HCT116 (cell line): ENCODE measurements at regions not wholly inside any gene's neighbourhood (a gene's known extent, or its start where the extent isn't known, plus 50 kb on each side); places are given as distances from the start of the nearest gene placed in this dataset.

ENCODE experiments used
- ATAC-seq: fragments of 200-7000 bp; cut with Tn5 transposase; 2 replicates; pipeline ENCODE4 v1.9.1; 2020; ENCODE audit warnings: mild to moderate bottlenecking, moderate library complexity
- BruUV-seq: library from RNA; stranded (reverse); fragments of 400-500 nt; replicated peaks from 2 replicates; lab custom pipeline; 2021; lab: Mats Ljungman, UMichigan
- CTCF ChIA-PET: fragments of 300-600 bp; sonication (Branson Sonifier 250); formaldehyde crosslinking; loops from one replicate; lab custom pipeline; 2021; ENCODE audit warnings: antibody characterized with exemption; lab: Charles Lee
- POLR2A ChIA-PET: fragments of 300-600, 350-600 bp; sonication (Branson Sonifier 250); formaldehyde crosslinking; loops from one replicate; lab custom pipeline; 2021; ENCODE audit warnings: antibody characterized with exemption; lab: Charles Lee
- RAD21 ChIA-PET, 2 experiments: fragments of 300-600 bp; sonication (Branson Sonifier 250); formaldehyde crosslinking; loops; one replicate each; lab custom pipeline; 2023; ENCODE audit warnings: low total read pairs in 2 of 2; ENCODE audit not compliant: uncharacterized antibody in 2 of 2, unreplicated experiment in 2 of 2, low non-redundant PET in 1 of 2; lab: Charles Lee
- DNase-seq: peaks from one replicate; pipeline ENCODE4 v3.0.0-alpha.2; 2010; ENCODE audit warnings: low read depth, low spot score
- H2AFZ ChIP-seq: fragments of 200-600 bp; shearing (Covaris generic), sonication (generic); 2 replicates; pipeline ENCODE4 v1.6.1; 2017; ENCODE audit warnings: low read depth, mixed run types, mixed read lengths, antibody characterized with exemption, low read length; ENCODE audit not compliant: poor library complexity, severe bottlenecking
- H3K27ac ChIP-seq: 2 replicates; pipeline ENCODE4 v1.5.1; 2012; ENCODE audit warnings: low read depth, low read length
- H3K27me3 ChIP-seq: fragments of 200-600 bp; sonication (generic); 2 replicates; pipeline ENCODE4 v1.6.1; 2016; ENCODE audit warnings: mixed run types, low read length, mixed read lengths; ENCODE audit not compliant: insufficient read depth
- H3K36me3 ChIP-seq, 2 experiments: fragments of 200-500 bp in 1 of 2; fragments of 200-600 bp in 1 of 2; sonication (Bioruptor generic) in 1 of 2; sonication (generic) in 1 of 2; 2 replicates each; pipeline versions ENCODE4 v1.5.1 to v1.6.1; 2014 to 2016; ENCODE audit warnings: low read length in 2 of 2, inconsistent platforms in 1 of 2, mixed read lengths in 1 of 2, mixed run types in 1 of 2; ENCODE audit not compliant: insufficient read depth in 2 of 2, control insufficient read depth in 1 of 2
- H3K4me1 ChIP-seq, 2 experiments: fragments of 200-600 bp in 1 of 2; sonication (generic) in 1 of 2; 2 replicates each; pipeline versions ENCODE4 v1.5.1 to v1.6.1; 2012 to 2017; ENCODE audit warnings: low read length in 2 of 2, inconsistent platforms in 1 of 2, mild to moderate bottlenecking in 1 of 2, mixed read lengths in 1 of 2, mixed run types in 1 of 2, moderate library complexity in 1 of 2; ENCODE audit not compliant: insufficient read depth in 2 of 2, control insufficient read depth in 1 of 2
- H3K4me2 ChIP-seq: fragments of 200-600 bp; sonication (generic); 2 replicates; pipeline ENCODE4 v1.6.1; 2017; ENCODE audit warnings: mixed run types, low read length, mixed read lengths
- H3K4me3 ChIP-seq, 2 experiments: fragments of 200-600 bp in 1 of 2; sonication (generic) in 1 of 2; replicated peaks in 1 of 2; 2 replicates each; pipeline ENCODE4 v1.5.1; 2011 to 2016; ENCODE audit warnings: low read length in 2 of 2, control low read depth in 1 of 2, low read depth in 1 of 2, mild to moderate bottlenecking in 1 of 2, mixed read lengths in 1 of 2, mixed run types in 1 of 2
- H3K79me2 ChIP-seq: fragments of 200-600 bp; sonication (generic); 2 replicates; pipeline ENCODE4 v1.6.1; 2017; ENCODE audit warnings: mild to moderate bottlenecking, mixed run types, low read length, moderate library complexity, mixed read lengths; ENCODE audit not compliant: insufficient read depth
- H3K9ac ChIP-seq: fragments of 200-600 bp; sonication (generic); 2 replicates; pipeline ENCODE4 v1.6.1; 2016; ENCODE audit warnings: low read length, mixed read lengths
- H3K9me2 ChIP-seq: fragments of 200-600 bp; sonication (generic), shearing (Covaris generic); 2 replicates; pipeline ENCODE4 v1.6.1; 2017; ENCODE audit warnings: mixed run types, mild to moderate bottlenecking, moderate library complexity; ENCODE audit not compliant: insufficient read depth
- H3K9me3 ChIP-seq, 2 experiments: fragments of 200-500 bp in 1 of 2; fragments of 200-600 bp in 1 of 2; sonication (Bioruptor generic) in 1 of 2; sonication (generic) in 1 of 2; 2 replicates each; pipeline ENCODE4 v1.6.1; 2014 to 2017; ENCODE audit warnings: low read length in 2 of 2, mixed read lengths in 2 of 2, inconsistent platforms in 1 of 2, low read depth in 1 of 2, mild to moderate bottlenecking in 1 of 2, mixed run types in 1 of 2, moderate library complexity in 1 of 2; ENCODE audit not compliant: control insufficient read depth in 1 of 2, insufficient read depth in 1 of 2
- H4K20me1 ChIP-seq: fragments of 200-600 bp; sonication (generic), shearing (Covaris generic); 2 replicates; pipeline ENCODE4 v1.6.1; 2017; ENCODE audit warnings: mixed run types, mild to moderate bottlenecking, moderate library complexity; ENCODE audit not compliant: insufficient read depth
- CEBPB ChIP-seq: IDR thresholded peaks from 2 replicates; pipeline ENCODE4 v1.6.1; 2012; ENCODE audit warnings: low read depth
- CTCF ChIP-seq, 3 experiments: fragments of 200-600 bp in 1 of 3; sonication (generic) in 1 of 3; IDR thresholded peaks in 2 of 3; conservative IDR thresholded peaks in 1 of 3; 2 replicates each; pipeline ENCODE4 v1.5.1; 2012 to 2017; ENCODE audit warnings: low read depth in 2 of 3, low read length in 2 of 3, antibody characterized with exemption in 1 of 3, borderline replicate concordance in 1 of 3, control low read depth in 1 of 3, mild to moderate bottlenecking in 1 of 3, mixed read lengths in 1 of 3, mixed run types in 1 of 3, moderate library complexity in 1 of 3; ENCODE audit not compliant: insufficient read depth in 1 of 3
- EGR1 ChIP-seq: IDR thresholded peaks from 2 replicates; pipeline ENCODE4 v1.6.1; 2012; ENCODE audit warnings: low read depth
- ELF1 ChIP-seq: IDR thresholded peaks from 2 replicates; pipeline ENCODE4 v1.6.1; 2012; ENCODE audit warnings: low read depth, borderline replicate concordance
- EZH2phosphoT487 ChIP-seq: fragments of 200-600 bp; IDR thresholded peaks from 2 replicates; pipeline ENCODE4 v1.6.1; 2018; ENCODE audit warnings: antibody characterized with exemption, borderline replicate concordance
- FOSL1 ChIP-seq: IDR thresholded peaks from 2 replicates; pipeline ENCODE4 v1.6.1; 2012; ENCODE audit warnings: low read depth
- JUND ChIP-seq: IDR thresholded peaks from 2 replicates; pipeline ENCODE4 v1.6.1; 2012
- POLR2A ChIP-seq: IDR thresholded peaks from 2 replicates; pipeline ENCODE4 v1.7.0; 2011; ENCODE audit warnings: borderline replicate concordance; ENCODE audit not compliant: insufficient read depth, insufficient read length; ENCODE audit errors: extremely low read depth
- POLR2AphosphoS5 ChIP-seq: IDR thresholded peaks from 2 replicates; pipeline ENCODE4 v1.6.1; 2011; ENCODE audit warnings: mild to moderate bottlenecking, low read depth, low read length, moderate library complexity
- RAD21 ChIP-seq: IDR thresholded peaks from 2 replicates; pipeline ENCODE4 v1.6.1; 2012; ENCODE audit warnings: low read depth, mild to moderate bottlenecking
- REST ChIP-seq: IDR thresholded peaks from 2 replicates; pipeline ENCODE4 v1.6.1; 2012; ENCODE audit warnings: low read depth
- TCF7L2 ChIP-seq: IDR thresholded peaks from 2 replicates; pipeline ENCODE4 v1.7.0; 2011; ENCODE audit warnings: borderline replicate concordance, inconsistent platforms; ENCODE audit not compliant: insufficient read depth, insufficient read length; ENCODE audit errors: extremely low read depth
- YY1 ChIP-seq: IDR thresholded peaks from 2 replicates; pipeline ENCODE4 v1.6.1; 2011; ENCODE audit warnings: low read length, low read depth, moderate library complexity, mild to moderate bottlenecking; ENCODE audit not compliant: insufficient replicate concordance; ENCODE audit errors: extremely low read depth
- ZNF274 ChIP-seq: fragments of 200-500 bp; sonication (Bioruptor generic); IDR thresholded peaks from 2 replicates; pipeline ENCODE4 v1.6.1; 2014; ENCODE audit warnings: mild to moderate bottlenecking, low read depth, low read length, inconsistent platforms
- intact Hi-C: fragments of 100-400 bp; cut with micrococcal nuclease; formaldehyde crosslinking; loops from 2 replicates; pipeline ENCODE4 v1.10.0; 2022
- TF ChIP-seq, protein P1 (sequence below): IDR thresholded peaks from 2 replicates; pipeline ENCODE4 v1.6.1; 2012

DNA sequence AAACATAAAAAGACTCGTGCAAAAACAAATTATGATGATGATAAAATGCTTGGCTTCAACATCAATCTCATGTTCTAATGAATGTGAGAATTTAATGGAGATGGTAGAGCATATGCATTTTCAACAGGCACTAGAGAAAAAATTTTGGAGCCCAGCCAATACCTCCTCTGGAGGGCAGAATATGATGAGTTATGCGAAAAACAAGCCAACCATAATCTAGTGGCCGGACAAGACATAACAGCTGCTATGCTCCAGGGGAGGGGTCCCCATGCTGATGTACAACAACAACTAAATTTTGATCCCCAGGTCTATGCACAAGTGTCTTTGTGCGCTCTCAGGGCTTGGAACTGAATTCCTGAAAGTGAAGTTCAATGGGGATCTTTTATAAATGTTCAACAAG, 1197.5 kb downstream of the LRFN5 start:
- BruUV-seq: no TSS peak
- DNase-seq (no peak), ATAC-seq (no peak)
- Histone ChIP-seq H3K27me3 (no peaks in the 10 kb centered on the region), H3K4me2 (no peak overlapping the region), H3K36me3 (no peaks in the 10 kb centered on the region), H4K20me1 (no peaks in the 10 kb centered on the region), H2AFZ (no peak overlapping the region), H3K4me3 (no peak overlapping the region), H3K9ac (no peak overlapping the region), H3K4me1 (no peaks in the 10 kb centered on the region), H3K27ac (no peak overlapping the region), H3K9me3 (no peaks in the 10 kb centered on the region), H3K79me2 (no peaks in the 10 kb centered on the region), H3K9me2 (no peaks in the 10 kb centered on the region)
- ChIA-PET RAD21 (no interaction called here), CTCF (no interaction called here), POLR2A (no interaction called here)
- intact Hi-C loops: no loop called here
- no peak for TF ChIP-seq JUND
- TF ChIP-seq, protein P1, sequence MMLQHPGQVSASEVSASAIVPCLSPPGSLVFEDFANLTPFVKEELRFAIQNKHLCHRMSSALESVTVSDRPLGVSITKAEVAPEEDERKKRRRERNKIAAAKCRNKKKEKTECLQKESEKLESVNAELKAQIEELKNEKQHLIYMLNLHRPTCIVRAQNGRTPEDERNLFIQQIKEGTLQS: no peak
- no peak for TF ChIP-seq REST
- no peak for TF ChIP-seq ELF1
- TF ChIP-seq EGR1: no peak
- TF ChIP-seq EZH2phosphoT487: no peak
- TF ChIP-seq POLR2A: no peak
- no peak for TF ChIP-seq RAD21
- no peak for TF ChIP-seq FOSL1
- no peak for TF ChIP-seq CTCF (IDR thresholded peaks at IDR 0.05 in 2 of 3, conservative IDR thresholded peaks at IDR 0.05 in 1 of 3; ENCODE audit: borderline replicate concordance in 1 of 3, insufficient read depth in 1 of 3, low read depth in 2 of 3, low read length in 2 of 3)
- TF ChIP-seq POLR2AphosphoS5: no peak
- TF ChIP-seq TCF7L2: no peak
- no peak for TF ChIP-seq ZNF274
- no peak for TF ChIP-seq YY1
- no peak for TF ChIP-seq CEBPB
